Stimulated activated CD8-positive, alpha-beta memory T cell treated with anti-CD3 and anti-CD28 coated beads, Interleukin-12 subunit alpha, Interleukin-12 subunit beta, amount 100 ng/mL, for 4 hours (primary cell): ENCODE measurements at regions not wholly inside any gene's neighbourhood (a gene's known extent, or its start where the extent isn't known, plus 50 kb on each side); places are given as distances from the start of the nearest gene placed in this dataset.

Experiments
- DNase-seq: peaks from one replicate; pipeline ENCODE4 v3.0.0-alpha.2; 2020; ENCODE audit warnings: low read depth

DNA sequence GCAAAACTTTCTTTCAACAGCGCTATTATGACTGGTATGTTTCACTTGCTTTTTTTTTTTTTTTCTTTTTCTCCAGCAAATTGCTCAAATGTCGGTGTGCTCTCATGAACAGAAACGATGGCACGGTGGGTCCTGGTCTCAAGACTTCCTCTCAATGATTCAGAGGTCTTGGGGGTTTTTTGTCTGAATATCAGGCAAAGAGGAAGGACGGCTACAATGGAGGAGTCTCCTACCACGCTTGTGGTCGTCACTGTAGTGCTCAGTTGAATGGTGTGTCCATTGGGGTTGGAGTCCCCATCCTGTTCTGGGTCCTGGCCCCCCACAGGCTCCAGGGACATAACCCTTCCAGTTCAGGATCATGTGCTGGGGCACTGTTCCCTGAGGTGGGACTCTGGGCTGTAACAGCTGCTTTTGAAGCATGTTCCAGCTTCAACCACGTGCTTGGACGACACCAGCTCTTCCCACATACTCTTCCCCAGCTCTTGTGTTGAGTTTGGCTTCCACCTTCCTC, 266.7 kb upstream of the KLF6 start:
- no peak for DNase-seq

DNA sequence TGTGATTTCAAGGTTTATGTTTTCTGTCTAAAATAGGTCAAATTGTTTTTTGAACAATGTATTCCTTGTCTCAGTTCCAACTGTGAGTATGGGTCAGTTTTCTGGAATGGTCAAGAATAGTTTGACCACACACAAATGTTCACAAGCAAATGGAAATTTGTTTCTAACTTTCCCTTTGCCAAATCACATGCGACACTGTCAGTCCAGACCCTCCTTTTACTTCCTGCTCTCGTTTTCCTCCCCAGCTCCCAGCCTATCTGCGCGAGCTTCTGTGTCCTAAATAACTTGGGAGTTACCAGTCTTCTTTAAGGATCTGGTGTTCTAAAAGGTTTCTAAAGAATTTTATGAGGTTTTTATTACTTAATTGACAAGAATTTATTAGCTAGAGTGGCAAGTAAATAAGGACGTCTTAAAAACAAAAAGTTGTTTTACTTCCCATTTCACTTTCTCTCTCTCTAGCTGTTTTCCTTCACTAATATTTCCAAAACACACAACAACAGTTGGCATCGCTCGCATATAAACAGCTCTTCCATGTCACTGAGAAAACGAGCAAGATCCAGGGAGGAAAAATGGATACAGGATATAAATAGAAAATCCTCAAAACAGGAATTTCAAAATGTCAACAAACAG, 266.1 kb upstream of the KLF6 start:
- no peak for DNase-seq

GRCh38 chr10:4050061-4050460, 265.1 kb upstream of the KLF6 start:
- no peak for DNase-seq

- no peak for DNase-seq
These were observed 264.3 kb upstream of the KLF6 start for GRCh38 chr10:4049348-4049747.

GRCh38 chr10:4048236-4048864, 263.3 kb upstream of the KLF6 start:
- no peak for DNase-seq

GRCh38 chr10:4046712-4047354, 261.8 kb upstream of the KLF6 start:
- no peak for DNase-seq

DNA sequence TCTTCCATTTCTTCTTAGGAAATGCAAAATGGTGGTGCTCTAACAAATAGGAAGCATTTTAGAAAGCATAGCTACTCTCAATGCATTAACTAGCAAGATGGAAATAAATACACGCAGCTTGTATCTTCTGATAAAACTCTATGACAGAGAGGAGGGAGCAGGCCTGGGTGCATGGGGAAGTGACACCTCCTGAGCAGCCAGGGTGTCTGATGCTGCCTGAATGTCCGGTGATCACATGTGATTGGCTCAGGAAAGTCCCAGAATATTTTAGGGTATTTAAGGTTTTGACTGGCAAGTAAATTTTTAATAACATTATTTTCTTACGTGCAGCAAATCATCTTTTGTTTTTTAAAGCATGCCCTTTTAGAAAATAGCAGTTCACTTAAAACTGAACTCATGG, 261.0 kb upstream of the KLF6 start:
- no peak for DNase-seq

GRCh38 chr10:4043897-4044665, 259.1 kb upstream of the KLF6 start:
- no peak for DNase-seq

DNA sequence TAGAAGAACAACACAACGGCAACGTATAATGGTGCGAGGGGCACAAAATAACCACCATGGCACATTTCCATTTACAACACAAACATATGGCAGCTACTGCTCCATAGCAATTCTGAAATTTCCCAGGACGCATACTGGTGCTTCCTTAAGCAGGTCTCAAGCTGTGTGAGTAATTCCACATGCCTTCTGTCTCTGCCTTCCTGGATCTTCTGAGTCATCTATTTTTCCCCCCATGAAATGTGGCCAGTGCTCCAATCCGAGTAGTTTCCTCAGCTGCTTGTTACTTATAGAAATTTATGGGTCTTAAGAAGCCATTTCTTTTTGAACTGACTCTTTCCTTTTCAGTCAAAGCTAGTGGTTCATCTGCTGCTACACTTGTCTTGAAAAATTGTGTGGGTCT, 256.6 kb upstream of the KLF6 start:
- DNase-seq: no peak

DNA sequence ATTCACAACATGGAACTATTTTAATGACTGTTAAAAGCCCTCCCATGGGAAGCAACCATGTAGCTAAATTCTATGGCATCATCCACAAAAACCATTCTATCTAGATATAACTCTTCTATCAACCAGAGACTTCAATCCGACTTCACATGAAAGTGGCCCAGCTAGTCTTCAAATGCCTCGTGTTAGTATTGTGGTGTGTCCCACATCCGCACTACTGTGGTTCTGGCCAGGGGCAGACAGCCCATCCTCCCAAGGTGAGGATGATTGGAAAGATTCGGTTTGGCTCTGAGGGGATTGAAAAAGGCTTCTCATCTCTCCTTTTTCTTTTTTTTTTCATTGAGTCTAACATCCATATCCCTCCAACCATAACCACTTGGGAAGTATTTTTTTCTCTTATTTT, 253.0 kb upstream of the KLF6 start:
- DNase-seq: no peak

- no peak for DNase-seq
These were observed 250.6 kb upstream of the KLF6 start for GRCh38 chr10:4035599-4035945.

DNA sequence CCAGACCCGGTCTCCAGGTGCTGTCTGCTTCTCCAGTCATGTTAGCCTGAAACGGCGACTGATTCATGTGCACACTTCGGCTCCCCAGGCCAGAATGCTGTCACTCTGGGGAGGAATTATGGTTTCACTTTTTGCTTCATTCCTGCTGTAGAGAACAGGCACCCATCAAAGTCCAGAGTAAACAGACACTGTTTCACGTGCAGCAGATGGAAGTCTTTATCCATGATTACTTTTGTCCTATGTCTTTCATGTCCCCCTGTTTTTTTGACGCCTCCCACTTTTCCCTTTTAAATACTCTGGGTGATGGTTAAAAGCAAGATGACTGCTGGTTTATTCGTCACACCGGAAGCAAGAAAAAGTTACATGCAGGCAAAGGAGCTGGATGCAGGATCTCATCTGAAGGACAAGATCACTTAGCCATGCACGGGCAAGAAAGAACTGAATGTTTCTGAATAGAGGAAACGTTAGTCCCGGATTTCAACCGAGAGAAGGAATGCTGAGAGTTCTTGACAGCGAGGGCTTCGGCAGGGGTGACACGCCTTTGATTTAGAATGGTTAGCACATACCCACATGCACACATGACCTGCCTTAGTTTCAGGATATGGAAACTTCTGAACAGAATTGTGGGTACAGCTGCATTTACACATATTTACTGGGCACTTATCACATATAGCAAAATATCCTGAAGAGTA, 250.0 kb upstream of the KLF6 start:
- DNase-seq: no peak

GRCh38 chr10:4033341-4033896, 248.4 kb upstream of the KLF6 start:
- DNase-seq: no peak

DNA sequence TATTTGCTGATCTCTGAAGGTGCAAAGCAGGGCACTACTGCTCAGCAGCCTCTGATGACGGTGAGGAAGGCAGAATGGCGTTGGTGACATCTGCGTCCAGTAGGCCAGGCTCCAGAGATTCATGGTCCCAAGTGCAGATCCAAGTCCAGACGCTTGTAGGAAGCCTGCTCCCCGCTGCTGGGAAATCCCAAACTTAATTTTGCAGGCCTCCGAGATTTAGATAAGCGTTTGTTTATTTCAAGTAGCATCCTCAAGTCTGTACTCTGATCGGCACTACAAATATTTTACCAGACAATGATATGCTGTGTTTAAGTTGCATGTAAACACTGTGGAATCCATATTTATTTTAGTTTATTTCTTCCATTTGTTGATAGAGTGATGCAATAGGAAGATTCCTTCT, 244.9 kb upstream of the KLF6 start:
- no peak for DNase-seq

GRCh38 chr10:4028854-4029583, 244.0 kb upstream of the KLF6 start:
- no peak for DNase-seq

DNA sequence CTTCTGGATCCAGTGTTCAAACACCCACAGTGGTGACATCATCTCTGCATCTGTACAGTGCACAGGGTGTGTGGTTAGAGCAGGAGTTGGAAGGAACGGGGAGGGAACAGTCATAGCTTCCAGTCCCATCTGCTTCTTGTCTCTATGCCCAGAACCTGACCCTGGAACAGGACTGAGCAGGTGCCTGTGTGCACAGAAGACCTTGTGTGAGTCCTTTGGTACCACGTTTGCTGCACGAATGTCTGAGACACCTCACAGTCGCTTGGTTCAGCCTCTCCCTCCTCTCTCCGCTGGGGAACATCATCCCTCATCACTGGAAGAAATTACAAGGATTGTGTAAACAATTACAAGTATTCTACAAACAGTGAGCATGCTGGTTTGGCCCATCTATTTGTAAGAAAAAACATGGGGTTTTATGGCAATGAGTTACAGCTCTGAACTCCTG, 243.0 kb upstream of the KLF6 start:
- DNase-seq: no peak

- DNase-seq: no peak
These were observed 240.3 kb upstream of the KLF6 start for GRCh38 chr10:4025339-4025738.

- no peak for DNase-seq
These were observed 239.7 kb upstream of the KLF6 start for GRCh38 chr10:4024516-4025245.

GRCh38 chr10:4024027-4024426, 239.0 kb upstream of the KLF6 start:
- no peak for DNase-seq

- DNase-seq: no peak
These were observed 237.5 kb upstream of the KLF6 start for GRCh38 chr10:4022473-4022872.
